Adrenal gland (tissue), 5 donors: ENCODE measurements at regions not wholly inside any gene's neighbourhood (a gene's known extent, or its start where the extent isn't known, plus 50 kb on each side); places are given as distances from the start of the nearest gene placed in this dataset.

Experiments used
- POLR2A ChIP-seq, 2 donors: fragments of 450-650 bp; IDR thresholded peaks; one replicate each; pipeline ENCODE4 v1.6.1; 2017; ENCODE audit warnings: antibody characterized with exemption in 2 of 2, mild to moderate bottlenecking in 2 of 2, moderate library complexity in 1 of 2
- TF ChIP-seq, protein P1 (sequence below), 6 experiments: fragments of 450-650 bp in 4 of 6; fragments of 200-600 bp in 2 of 6; sonication (generic) in 1 of 6; IDR thresholded peaks; 1 replicate in 5 of 6; 2 replicates in 1 of 6; pipeline versions ENCODE4 v1.5.1 to v1.8.0; 2016 to 2021; ENCODE audit warnings: antibody characterized with exemption in 6 of 6, mild to moderate bottlenecking in 2 of 6, moderate library complexity in 1 of 6
- donor health status: DM: no; HTN: no; CAD: no.

DNA sequence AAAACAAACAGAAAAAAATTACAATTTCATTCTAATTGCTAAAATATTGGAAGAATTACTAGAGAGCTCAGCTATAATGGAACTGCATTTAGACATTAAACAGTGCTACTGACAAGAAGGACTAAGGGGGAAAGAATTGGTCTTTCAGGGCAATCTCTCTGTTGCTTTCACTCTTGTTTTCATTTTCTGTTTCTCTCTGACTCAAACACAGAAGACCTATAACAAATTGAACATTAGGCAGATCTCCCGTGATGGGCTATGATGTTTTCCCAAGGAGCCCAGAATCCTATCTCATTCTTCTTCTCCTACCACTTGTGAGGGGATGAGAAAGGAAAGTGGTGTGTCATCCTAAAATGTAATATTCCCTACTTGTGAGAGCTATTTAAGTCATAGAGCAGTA is 358.0 kb upstream of the TGFBR2 start:
- TF ChIP-seq, protein P1, sequence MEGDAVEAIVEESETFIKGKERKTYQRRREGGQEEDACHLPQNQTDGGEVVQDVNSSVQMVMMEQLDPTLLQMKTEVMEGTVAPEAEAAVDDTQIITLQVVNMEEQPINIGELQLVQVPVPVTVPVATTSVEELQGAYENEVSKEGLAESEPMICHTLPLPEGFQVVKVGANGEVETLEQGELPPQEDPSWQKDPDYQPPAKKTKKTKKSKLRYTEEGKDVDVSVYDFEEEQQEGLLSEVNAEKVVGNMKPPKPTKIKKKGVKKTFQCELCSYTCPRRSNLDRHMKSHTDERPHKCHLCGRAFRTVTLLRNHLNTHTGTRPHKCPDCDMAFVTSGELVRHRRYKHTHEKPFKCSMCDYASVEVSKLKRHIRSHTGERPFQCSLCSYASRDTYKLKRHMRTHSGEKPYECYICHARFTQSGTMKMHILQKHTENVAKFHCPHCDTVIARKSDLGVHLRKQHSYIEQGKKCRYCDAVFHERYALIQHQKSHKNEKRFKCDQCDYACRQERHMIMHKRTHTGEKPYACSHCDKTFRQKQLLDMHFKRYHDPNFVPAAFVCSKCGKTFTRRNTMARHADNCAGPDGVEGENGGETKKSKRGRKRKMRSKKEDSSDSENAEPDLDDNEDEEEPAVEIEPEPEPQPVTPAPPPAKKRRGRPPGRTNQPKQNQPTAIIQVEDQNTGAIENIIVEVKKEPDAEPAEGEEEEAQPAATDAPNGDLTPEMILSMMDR (IDR thresholded peaks at IDR 0.05): no peak
- no peak for TF ChIP-seq POLR2A (IDR thresholded peaks at IDR 0.05)
